GM18861 (cell line): ENCODE measurements at regions not wholly inside any gene's neighbourhood (a gene's known extent, or its start where the extent isn't known, plus 50 kb on each side); places are given as distances from the start of the nearest gene placed in this dataset.
"Not testable (repeated sequence)": the region's sequence is repeated elsewhere in the genome, so short reads cannot be mapped to it uniquely, and the experiment has no call there.

Experiments
- ATAC-seq: cut with Tn5 transposase; IDR thresholded peaks from one replicate; pipeline ENCODE4 v1.9.1; 2021; ENCODE audit not compliant: unreplicated experiment

- ATAC-seq: no peak
These were observed 914.2 kb upstream of the CDH6 start for GRCh38 chr5:30279237-30279636.

GRCh38 chr5:30267026-30267425, 926.5 kb upstream of the CDH6 start:
- no peak for ATAC-seq

DNA sequence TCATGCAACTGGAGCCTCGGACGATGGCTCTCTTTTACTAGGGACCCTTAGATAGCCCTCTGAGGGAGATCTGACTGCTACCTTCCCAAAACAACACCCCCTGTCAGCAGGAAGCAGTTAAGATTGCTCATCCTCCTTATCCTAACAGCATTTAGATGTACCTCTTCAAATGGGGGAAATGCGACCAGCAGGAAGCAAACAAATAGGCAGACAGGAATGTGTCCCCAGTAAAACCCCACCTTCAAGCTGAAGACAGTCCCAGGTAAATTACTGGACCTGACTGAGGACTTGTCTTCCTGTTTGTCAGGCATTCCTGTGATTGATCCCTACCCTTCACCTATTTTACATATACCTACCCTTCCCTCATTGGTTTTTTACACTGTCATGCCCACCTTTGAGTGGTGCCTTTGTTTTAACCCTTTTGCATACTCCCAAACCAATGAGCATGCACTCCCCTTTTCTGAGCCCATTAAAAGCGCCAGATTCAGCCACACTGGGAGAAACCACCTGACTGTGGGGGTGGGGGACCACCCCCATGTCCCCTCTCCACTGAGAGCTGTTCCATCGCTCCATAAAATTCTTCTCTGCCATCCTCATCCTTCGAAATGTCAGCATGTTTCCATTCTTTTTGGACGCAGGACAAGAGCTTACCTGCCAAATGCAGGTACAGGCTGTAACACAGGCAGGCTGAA, 954.0 kb upstream of the CDH6 start:
- ATAC-seq: no peak

DNA sequence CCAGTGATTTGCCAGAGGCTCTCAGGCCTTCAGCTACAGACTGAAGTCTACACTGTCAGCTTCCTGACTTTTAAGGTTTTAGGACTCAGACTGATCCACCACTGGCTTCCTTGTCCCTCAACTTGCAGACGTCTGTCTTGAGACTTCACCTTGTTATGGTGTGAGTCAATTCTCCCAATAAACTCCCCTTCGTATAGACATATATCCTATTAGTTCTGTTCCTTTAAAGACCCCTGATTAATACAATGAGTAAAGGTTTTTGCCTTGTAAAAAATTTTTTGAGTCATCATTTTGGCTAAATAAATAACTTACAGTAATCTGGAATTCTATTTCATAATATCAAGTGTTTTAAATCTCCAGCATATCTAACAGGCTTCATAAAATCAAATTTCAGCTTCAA, 956.3 kb upstream of the CDH6 start:
- ATAC-seq: no peak

DNA sequence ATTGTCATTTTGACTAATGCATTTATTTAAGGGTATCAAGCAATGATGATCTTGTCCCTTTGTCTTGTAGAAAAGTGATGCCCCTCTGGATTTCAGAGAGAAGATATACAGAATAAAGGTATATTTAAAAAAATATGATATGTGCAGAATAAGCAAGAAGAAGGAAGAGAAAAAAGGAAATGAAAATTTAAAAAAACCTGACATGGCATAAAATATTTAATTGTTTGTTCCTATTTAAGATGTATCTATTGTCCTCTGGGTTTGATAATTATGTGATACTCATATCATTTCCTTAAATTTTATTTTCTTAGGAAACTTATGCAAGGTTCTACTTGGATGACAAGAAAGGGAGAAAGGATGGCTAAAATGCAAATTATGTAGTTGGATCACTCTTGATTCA, 983.7 kb upstream of the CDH6 start:
- ATAC-seq: no peak

GRCh38 chr5:30197662-30198061, 995.8 kb upstream of the CDH6 start:
- ATAC-seq: no peak

DNA sequence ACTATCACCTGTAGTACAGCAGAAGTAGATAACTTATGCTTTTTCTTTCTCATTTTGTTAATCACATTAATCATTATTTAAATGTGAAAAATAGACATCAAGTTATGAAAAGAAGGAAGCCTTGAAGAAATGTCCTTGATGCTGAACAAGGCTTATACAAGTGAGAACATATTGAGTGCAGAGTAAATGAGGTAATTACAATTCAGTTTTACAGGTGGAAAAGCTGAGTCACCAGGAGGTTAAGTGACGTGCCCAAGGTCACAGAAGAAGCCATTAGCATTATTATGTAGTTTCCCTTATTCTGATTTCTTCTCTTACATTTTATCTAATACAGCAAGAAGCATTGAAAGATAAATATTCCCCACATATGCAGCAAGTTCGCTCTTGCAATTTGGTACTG, 998.5 kb upstream of the CDH6 start:
- no peak for ATAC-seq

- no peak for ATAC-seq
These were observed 998.9 kb upstream of the CDH6 start for GRCh38 chr5:30194595-30194994.

GRCh38 chr5:30183795-30184194, 1009.7 kb upstream of the CDH6 start:
- ATAC-seq: no peak

- no peak for ATAC-seq
These were observed 1037.3 kb upstream of the CDH6 start for GRCh38 chr5:30156156-30156555.

DNA sequence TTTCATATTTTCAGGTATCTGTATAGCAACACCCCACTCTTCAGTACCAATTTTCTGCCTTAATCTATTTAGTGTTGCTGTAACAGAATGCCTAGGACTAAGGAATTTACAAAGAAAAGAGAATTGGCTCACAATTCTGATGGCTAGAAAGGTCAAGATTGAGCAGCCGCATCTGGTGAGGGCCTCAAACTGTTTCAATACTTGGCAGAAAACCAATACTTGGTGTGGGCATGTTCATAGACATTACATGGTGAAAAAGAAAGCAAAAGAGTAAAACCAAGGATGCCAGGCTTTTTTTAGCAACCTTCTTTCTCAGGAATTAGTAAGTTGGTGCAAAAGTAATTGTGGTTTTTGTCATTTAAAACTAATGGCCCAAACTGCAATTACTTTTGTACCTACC, 1041.1 kb upstream of the CDH6 start:
- ATAC-seq: no peak

DNA sequence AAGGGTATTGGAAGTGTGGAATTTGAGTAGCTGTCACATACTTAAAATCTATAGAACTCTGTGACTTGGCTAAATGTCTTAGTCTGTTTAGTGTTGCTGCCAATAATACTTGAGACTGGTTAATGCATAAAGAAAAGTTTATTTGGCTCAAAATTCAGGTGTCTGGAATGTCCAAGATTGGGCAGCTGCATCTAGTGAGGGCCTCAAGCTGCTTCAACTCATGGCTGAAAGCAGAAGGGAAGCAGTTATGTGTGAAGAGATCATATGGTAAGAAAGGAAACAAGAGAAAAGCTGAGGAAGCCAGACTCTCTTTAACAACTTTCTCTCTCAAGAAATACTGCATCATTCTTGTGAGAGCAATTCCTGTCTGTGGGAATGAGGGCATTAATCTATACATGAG, 1043.3 kb upstream of the CDH6 start:
- ATAC-seq: no peak

GRCh38 chr5:30149526-30149925, 1044.0 kb upstream of the CDH6 start:
- ATAC-seq: no peak

DNA sequence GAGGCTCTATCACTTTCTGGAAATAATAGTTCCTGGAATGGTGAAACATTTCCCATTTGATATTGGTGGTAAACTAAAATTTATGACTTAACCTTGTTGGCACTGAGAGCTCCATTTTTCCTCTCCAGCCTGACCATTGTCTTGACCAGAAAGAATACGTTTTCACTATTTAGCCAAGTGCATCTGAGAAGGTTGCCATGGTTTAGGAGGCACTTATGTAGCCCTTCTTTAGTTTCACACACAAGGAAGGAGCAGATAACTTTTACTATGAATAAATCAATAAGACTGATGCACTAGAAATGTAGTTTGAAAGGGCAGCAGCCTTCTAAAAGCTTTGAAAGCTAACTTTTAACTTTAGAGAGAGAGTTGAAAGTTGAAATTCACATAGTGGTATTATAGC, 1045.5 kb upstream of the CDH6 start:
- ATAC-seq: no peak

DNA sequence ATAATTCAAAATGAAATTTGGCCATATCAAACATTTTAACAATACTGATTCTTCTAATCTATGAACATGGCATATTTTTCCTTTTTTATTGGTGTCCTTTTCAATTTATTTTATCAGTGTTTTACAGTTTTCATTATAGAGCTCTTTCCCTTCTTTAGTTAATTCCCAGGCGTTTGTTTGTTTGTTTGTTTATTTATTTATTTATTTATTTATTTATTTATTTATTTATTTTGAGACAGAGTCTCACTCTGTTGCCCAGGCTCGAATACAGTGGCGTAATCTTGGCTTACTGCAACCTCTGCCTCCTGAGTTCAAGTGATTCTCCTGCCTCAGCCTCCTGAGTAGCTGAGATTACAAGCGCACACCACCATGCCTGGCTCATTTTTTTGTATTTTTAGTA, 1049.4 kb upstream of the CDH6 start:
- ATAC-seq: not testable (repeated sequence)

- ATAC-seq: no peak
These were observed 1051.1 kb upstream of the CDH6 start for GRCh38 chr5:30142432-30142831.

GRCh38 chr5:30121043-30121442, 1072.4 kb upstream of the CDH6 start:
- ATAC-seq: no peak

DNA sequence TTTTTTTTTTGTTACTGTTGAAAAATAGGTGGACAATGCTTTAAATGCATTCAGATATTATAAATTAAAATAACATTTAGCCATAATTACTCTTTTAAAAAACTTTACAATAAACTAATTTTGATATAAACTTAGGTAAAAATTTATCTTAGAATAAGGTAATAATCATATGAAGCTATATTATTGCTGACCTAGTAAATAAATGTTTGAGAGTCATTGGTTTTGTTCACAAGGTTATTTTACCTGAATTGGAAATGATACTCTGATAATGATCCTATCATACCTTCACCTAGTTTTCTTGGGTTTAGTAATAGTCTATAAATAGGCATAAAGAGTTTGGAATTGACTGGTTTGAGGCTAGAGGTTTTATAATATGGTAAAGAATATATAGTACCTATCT, 1076.4 kb upstream of the CDH6 start:
- ATAC-seq: no peak

- no peak for ATAC-seq
These were observed 1079.9 kb upstream of the CDH6 start for GRCh38 chr5:30113542-30113941.

DNA sequence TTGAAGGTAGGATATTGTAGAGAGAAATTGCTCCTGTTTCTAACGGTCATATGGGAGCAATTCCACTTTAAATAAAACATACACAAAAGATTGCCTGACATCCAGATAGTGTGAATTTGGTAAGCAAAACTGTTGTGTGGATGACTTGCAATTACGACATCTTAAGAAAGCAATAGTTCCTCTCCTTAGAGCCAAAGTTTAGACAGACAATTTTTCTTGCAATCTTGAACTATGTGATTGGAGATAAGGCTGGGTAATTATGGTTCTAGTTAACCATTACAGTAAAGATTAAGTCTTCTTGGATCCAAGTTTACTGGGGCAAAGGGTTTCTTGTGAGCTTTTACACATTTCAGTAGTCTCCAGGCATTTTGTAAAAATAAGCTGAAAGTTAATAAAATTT, 1080.6 kb upstream of the CDH6 start:
- ATAC-seq: no peak

GRCh38 chr5:30108051-30108450, 1085.4 kb upstream of the CDH6 start:
- no peak for ATAC-seq

GRCh38 chr5:30106596-30106995, 1086.9 kb upstream of the CDH6 start:
- no peak for ATAC-seq

GRCh38 chr5:30104872-30105596, 1088.5 kb upstream of the CDH6 start:
- no peak for ATAC-seq
